ENCODE measurements at regions not wholly inside any gene's neighbourhood (a gene's known extent, or its start where the extent isn't known, plus 50 kb on each side); places are given as distances from the start of the nearest gene placed in this dataset.

- TF ChIP-seq CTCF (IDR thresholded peaks at IDR 0.05; ENCODE audit: poor library complexity) (no peak), EZH2 (IDR thresholded peaks at IDR 0.05; ENCODE audit: borderline replicate concordance) (no peak), EZH2phosphoT487 (IDR thresholded peaks at IDR 0.05; ENCODE audit: low read depth, severe bottlenecking, unreplicated experiment) (no peak)
Observed at GRCh38 chr5:166651234-166651633, 1640.2 kb upstream of the WWC1 start.

Measured in hepatocyte (in vitro differentiated cells).